ENCODE measurements at regions not wholly inside any gene's neighbourhood (a gene's known extent, or its start where the extent isn't known, plus 50 kb on each side); places are given as distances from the start of the nearest gene placed in this dataset.

GRCh38 chr5:104793755-104794080 lies 1231.1 kb upstream of the NUDT12 start:
- TF ChIP-seq CTCF (IDR thresholded peaks at IDR 0.05) (no peak), EZH2 (IDR thresholded peaks at IDR 0.05; ENCODE audit: borderline replicate concordance, insufficient read depth, low read depth, low read length, poor library complexity, severe bottlenecking) (no peak)
